Right atrium auricular region (tissue), 2 donors: ENCODE measurements at regions not wholly inside any gene's neighbourhood (a gene's known extent, or its start where the extent isn't known, plus 50 kb on each side); places are given as distances from the start of the nearest gene placed in this dataset.

Experiments
- DNase-seq: peaks from one replicate; pipeline ENCODE4 v3.0.0-alpha.2; 2019; ENCODE audit warnings: low spot score
- H3K27ac ChIP-seq, 2 donors: fragments of 200-600 bp; sonication (generic); 1 replicate in 1 of 2; 2 replicates in 1 of 2; pipeline ENCODE4 v1.5.1; 2016 to 2019
- H3K27me3 ChIP-seq, 2 donors: fragments of 200-600 bp; sonication (generic); one replicate each; pipeline versions ENCODE4 v1.5.1 to v1.6.0; 2017 to 2019
- H3K36me3 ChIP-seq: fragments of 200-600 bp; sonication (generic); one replicate; pipeline ENCODE4 v1.5.1; 2016
- H3K4me1 ChIP-seq, 2 donors: fragments of 200-600 bp; sonication (generic); one replicate each; pipeline versions ENCODE4 v1.5.1 to v1.6.0; 2017 to 2019
- H3K4me3 ChIP-seq, 2 donors: fragments of 200-600 bp; sonication (generic); 1 replicate in 1 of 2; 2 replicates in 1 of 2; pipeline ENCODE4 v1.5.1; 2017 to 2019; ENCODE audit warnings: mild to moderate bottlenecking in 1 of 2, moderate library complexity in 1 of 2
- H3K9me3 ChIP-seq, 2 donors: fragments of 200-600 bp; sonication (generic); one replicate each; pipeline ENCODE4 v1.5.1; 2019
- TF ChIP-seq, protein P1 (sequence below), 2 donors: fragments of 200-600 bp; sonication (generic); IDR thresholded peaks; one replicate each; pipeline ENCODE4 v1.5.1; 2019; ENCODE audit warnings: antibody characterized with exemption in 2 of 2

DNA sequence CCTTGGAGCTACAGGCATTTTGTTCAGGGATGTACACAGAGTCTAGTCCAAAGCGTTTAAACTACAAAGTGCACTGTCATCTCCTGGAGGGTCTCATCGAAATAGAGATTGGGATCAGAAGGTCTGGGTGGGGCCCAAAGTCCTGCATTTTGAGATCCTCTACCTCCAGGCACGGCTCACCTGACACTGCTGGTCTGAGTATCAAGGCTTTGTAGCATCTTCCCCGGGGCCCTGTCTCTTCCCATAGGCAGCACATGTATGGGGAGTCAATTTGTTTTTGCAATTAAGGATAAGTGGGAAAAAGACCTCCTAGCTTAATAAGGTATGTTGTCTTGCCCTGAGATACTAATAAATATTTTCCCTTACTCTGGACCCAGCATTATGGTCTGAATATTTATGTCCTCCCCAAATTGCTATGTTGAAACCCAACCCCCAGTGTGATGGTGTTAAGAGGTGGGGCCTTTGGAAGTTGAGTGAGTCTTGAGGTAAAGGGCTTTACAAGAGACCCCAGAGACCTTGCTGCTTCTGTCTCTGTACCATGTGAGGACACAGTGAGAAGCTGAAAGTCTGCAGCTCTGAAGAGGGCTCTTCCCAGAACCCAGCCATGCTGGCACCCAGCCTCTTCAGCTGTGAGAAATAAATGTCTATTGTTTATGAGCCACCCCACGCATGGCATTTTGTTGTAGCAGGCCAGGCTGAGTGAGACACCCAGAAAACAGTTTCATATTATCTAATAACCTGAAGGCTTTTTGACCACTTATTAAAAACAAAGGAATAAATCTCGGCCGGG, 258.7 kb upstream of the HS6ST1 start:
- no peaks in the 10 kb centered on the region for H3K27me3 ChIP-seq
- DNase-seq, result peak; percentile 30
- H3K9me3 ChIP-seq, result no peaks in the 10 kb centered on the region
- no peaks in the 10 kb centered on the region for H3K4me1 ChIP-seq
- no peaks in the 10 kb centered on the region for H3K36me3 ChIP-seq
- no peak overlapping the region for H3K4me3 ChIP-seq
- TF ChIP-seq, protein P1, sequence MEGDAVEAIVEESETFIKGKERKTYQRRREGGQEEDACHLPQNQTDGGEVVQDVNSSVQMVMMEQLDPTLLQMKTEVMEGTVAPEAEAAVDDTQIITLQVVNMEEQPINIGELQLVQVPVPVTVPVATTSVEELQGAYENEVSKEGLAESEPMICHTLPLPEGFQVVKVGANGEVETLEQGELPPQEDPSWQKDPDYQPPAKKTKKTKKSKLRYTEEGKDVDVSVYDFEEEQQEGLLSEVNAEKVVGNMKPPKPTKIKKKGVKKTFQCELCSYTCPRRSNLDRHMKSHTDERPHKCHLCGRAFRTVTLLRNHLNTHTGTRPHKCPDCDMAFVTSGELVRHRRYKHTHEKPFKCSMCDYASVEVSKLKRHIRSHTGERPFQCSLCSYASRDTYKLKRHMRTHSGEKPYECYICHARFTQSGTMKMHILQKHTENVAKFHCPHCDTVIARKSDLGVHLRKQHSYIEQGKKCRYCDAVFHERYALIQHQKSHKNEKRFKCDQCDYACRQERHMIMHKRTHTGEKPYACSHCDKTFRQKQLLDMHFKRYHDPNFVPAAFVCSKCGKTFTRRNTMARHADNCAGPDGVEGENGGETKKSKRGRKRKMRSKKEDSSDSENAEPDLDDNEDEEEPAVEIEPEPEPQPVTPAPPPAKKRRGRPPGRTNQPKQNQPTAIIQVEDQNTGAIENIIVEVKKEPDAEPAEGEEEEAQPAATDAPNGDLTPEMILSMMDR (IDR thresholded peaks at IDR 0.05), result no peak
- no peak overlapping the region for H3K27ac ChIP-seq

DNA sequence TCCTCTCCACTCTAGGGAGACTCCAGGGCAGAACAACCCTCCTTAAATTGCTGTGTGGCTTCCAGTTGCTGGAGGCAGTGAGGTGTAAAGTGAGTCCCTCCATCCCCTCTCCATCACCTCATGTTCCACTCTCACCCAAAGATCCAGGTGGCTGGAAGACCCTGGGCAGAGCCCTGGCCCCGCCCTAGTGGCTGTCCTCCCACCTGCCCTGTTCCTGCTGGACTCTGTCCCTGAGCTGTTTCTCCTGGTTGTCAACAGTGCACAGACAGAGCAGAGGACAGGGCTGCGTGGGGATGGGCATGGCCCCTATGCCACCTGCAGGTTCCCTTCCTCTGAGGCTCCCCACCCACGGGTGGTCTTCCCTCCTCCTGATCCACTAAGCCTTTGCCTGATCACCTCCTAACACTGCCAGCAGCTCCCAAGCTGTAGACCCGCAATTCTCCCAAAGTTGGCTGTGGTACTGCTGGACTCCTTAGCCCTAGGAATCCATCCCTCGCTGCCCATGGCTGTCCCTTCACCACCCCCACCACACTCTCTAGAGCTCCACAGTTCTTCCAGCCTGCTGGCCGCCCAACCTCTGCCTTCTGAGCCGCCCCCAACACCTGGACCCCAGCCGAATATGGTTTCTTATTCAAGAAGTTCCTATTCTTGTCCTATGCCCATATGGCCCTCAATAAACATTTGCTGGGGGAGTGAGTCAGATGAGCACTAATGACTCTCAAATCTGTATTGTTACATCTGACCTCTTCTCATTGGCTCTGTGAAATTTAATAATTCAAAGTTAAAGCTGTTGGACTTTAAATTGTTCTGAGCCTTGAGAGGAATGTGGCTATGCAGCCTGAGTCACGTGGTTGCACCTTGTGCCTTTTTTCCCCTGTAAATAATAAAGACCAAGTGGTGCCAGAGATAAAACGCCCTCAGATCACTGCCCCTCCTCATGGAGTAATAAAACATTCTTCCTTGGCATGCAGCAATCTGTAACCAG, 260.0 kb upstream of the HS6ST1 start:
- peak; percentile 46 for DNase-seq
- TF ChIP-seq, protein P1 (IDR thresholded peaks at IDR 0.05), result no peak
- no peak overlapping the region for H3K4me3 ChIP-seq
- H3K4me1 ChIP-seq, result no peaks in the 10 kb centered on the region
- no peaks in the 10 kb centered on the region for H3K36me3 ChIP-seq
- no peaks in the 10 kb centered on the region for H3K9me3 ChIP-seq
- H3K27ac ChIP-seq, result no peak overlapping the region
- H3K27me3 ChIP-seq, result no peaks in the 10 kb centered on the region

DNA sequence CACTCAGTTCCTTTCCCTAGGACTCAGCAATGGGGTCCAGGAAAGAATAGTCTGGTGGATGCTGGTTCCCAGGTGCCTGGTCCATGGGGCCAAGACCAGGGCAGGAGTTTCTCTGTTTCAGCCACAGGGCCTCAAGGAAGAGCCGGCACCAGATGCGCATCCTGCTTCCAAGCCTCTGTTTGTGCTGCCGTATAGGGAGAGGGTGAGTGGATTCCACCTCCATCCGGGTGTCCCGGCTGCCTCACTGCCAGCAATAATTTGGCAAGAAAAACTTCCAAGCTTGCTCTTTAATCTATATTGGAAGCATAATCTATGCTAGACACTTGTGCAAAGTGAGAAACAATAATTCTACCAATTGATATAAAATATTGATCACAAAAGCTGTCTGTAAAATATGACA, 261.2 kb upstream of the HS6ST1 start:
- Histone ChIP-seq H3K4me1 (no peaks in the 10 kb centered on the region), H3K27ac (no peak overlapping the region), H3K27me3 (no peaks in the 10 kb centered on the region), H3K36me3 (no peaks in the 10 kb centered on the region), H3K4me3 (no peak overlapping the region), H3K9me3 (no peaks in the 10 kb centered on the region)
- TF ChIP-seq, protein P1 (IDR thresholded peaks at IDR 0.05), result no peak
- peak; percentile 50 for DNase-seq

DNA sequence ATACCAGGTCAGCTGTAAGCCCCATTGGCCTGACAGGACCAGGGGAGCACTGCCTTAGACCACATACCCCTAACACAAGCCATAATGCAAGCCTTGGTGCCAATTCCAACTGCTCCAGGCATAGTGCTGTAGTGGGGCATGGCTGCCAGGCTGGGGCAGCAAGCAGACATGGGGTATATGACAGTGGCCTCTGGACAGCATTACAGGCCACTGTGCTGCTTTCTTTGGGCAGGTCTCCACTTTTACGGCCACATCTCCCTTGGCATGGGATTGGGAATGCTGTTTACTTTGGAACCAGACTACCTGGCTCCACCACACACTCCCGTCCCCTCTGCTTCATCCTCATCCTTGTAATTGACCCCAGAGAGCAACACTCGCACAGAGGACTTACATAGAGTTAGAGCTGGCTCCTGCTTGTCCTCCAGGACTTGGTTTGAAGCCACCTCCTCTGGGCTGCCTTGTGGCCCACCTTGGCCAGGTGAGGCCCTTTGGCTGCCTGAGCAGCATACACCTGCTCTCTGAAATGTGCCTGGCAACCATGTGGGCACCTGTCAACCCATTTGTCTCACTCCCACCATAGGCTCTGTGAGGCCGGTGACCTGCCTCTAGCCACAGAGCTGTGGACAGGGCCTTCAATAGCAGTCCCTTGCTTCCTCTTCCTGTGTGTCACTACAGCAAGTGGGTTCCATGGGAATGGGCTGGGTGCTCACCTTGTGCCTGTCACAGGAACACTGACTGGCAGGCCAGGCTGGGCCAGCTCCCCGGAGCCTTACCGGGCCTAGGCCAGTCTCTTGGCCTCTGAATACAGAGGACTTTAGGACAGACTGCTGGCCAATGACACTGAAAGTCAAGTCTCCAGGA, 262.6 kb upstream of the HS6ST1 start:
- H3K4me1 ChIP-seq, result no peaks in the 10 kb centered on the region
- peaks cover 0 to 5% of the 10 kb centered on the region in 2 donors for H3K9me3 ChIP-seq
- H3K4me3 ChIP-seq, result no peak overlapping the region
- H3K27me3 ChIP-seq, result no peaks in the 10 kb centered on the region
- H3K36me3 ChIP-seq, result no peaks in the 10 kb centered on the region
- DNase-seq, result peak; percentile 44
- TF ChIP-seq, protein P1 (IDR thresholded peaks at IDR 0.05), result no peak
- H3K27ac ChIP-seq, result no peak overlapping the region

DNA sequence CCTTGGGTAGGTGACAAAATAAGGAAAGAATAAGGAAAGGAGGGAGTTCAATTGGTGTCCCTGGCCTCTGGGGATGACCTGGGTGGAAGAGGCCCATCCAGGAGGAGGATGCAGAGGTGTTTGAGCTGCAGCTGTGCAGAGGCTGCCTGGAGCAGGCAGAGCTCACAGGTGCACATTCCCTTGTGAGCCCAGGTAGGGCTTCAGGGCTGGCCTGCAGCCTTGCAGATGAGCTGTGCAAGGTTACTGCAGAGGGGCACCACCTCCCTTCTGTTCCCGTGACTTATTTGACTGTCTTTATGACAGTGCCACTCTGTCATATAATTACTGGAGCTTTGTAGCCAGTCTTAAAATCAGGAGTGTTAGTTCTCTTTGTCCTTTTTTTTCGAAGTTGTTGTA, 263.2 kb upstream of the HS6ST1 start:
- H3K4me3 ChIP-seq, result no peak overlapping the region
- peak; percentile 30 for DNase-seq
- peaks cover 0 to 5% of the 10 kb centered on the region in 2 donors for H3K9me3 ChIP-seq
- no peaks in the 10 kb centered on the region for H3K4me1 ChIP-seq
- no peaks in the 10 kb centered on the region for H3K36me3 ChIP-seq
- TF ChIP-seq, protein P1 (IDR thresholded peaks at IDR 0.05), result no peak
- H3K27ac ChIP-seq, result no peak overlapping the region
- no peaks in the 10 kb centered on the region for H3K27me3 ChIP-seq
